RCC 7860 (cell line): ENCODE measurements at regions not wholly inside any gene's neighbourhood (a gene's known extent, or its start where the extent isn't known, plus 50 kb on each side); places are given as distances from the start of the nearest gene placed in this dataset.
A peak's percentile ranks its signal among the peaks of the same experiment; 100 is the strongest.
"Not testable (repeated sequence)": the region's sequence is repeated elsewhere in the genome, so short reads cannot be mapped to it uniquely, and the experiment has no call there.

ENCODE experiments used
- DNase-seq: peaks from one replicate; pipeline ENCODE4 v3.0.0-alpha.2; 2015; ENCODE audit warnings: low spot score
- FAIRE-seq: peaks from 2 replicates; lab custom pipeline; 2012; peaks lifted over from hg19 to GRCh38; lab: Jason Lieb, UNC

DNA sequence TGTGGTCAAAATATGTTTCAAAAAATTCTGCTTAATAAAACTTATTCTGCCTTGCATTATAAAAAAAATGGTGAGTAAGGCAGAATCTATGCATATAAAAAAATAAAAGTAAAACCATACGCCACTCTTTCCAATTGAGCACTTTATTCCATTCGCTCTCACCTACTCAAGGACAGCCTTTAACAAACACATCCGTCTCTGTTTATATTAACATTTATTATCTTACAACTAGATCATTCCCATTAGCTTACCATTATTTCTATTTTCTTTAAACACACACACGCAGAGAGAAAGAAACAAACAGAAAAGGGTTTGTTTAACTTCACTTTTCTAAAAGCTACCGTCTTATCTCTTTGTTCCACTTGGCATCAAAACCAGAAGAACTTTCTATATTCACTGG, 598.9 kb upstream of the CHRM3 start:
- DNase-seq (no peak), FAIRE-seq (no peak)

DNA sequence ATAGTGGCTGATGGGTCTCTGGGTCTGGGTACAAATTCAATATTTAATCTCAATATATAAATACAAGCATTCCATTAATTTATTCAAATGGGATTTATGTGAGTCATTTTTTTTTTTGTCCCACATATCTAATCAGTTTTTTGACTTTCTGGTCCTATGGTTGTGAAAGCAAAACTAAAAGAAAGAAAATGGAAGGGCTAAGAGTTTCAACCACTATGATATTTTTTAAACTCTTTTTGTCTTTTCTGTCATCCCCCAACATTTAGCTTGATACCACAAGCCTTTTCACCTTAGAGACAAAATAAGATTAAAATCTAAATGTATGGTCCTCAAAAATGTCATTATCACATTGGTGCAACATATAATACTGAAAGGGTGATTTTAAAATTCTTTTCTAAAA, 602.7 kb upstream of the CHRM3 start:
- DNase-seq: no peak
- FAIRE-seq: no peak

DNA sequence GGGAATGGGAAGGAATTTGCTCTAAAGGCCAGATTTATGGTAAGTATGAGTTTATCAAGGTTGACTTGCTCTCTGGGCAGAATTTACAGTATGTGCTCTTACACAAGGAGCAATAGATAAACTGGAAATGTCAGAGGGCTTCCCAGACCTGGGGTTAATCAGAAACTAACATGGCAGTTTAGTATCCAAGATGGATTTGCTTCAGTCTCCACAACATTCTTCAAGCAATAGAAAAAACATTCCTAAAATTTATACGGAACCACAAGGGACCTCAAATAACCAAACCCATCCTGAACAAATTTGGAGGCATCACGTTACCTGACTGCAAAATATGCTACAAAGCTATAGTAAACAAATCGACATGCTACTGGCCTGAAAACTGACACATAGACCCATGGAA, 606.7 kb upstream of the CHRM3 start:
- FAIRE-seq (peak; percentile 78), DNase-seq (peak; percentile 34)

DNA sequence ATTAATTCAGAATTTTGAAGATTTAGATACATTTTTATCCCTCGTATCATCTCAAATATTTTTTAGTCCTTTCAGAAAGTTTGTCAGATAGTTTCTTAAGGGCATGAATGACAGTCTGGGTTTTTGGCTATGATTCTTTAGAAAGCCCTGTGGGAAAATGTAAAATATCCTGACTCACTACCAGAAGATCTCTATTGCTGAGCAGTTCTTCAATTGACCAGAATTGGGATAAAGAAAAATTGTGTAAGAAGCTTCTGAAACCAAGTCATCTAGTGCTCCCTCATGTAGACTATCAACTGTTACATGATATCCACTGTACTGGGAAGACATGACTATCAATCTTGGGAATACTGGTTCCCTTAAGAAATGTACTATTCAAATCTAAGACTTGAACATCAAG, 608.3 kb upstream of the CHRM3 start:
- DNase-seq: no peak
- FAIRE-seq: no peak

DNA sequence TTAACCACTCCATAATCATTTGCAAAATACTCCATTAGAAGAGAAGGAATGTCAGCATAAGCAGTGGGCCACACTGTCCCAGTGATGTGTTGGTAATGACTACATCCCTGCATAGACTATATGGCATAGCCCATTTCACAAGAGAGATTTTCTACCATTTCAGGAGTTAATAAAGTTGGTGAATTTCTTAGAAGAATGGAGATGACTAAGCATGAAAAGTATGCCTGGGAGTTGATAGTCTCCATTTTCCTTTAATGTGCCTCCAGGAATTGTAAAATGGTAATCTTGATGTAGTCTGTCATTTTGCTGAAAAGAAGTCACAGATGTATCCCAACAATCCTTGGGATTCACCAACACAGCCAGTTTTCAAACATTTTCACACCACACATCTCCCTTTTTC, 608.8 kb upstream of the CHRM3 start:
- no peak for FAIRE-seq
- DNase-seq: no peak

DNA sequence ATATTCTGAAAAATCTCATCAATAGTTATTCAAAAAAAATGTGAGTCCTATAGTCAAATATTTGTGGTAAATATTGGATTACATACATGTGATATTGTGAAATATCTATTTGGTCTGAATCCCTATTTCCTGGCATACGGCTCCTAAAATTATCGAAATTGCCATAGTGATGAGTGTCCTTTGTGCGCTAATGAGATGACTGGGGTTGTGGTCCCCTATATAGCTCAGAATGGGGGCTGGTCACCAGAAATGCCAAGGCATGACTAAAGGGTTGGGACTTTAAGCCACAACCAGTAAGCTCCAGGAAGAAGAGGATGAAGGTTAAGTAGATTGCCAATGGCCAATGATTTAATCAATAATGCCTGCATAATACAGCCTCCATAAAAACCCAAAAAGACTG, 610.2 kb upstream of the CHRM3 start:
- FAIRE-seq: no peak
- DNase-seq: no peak

DNA sequence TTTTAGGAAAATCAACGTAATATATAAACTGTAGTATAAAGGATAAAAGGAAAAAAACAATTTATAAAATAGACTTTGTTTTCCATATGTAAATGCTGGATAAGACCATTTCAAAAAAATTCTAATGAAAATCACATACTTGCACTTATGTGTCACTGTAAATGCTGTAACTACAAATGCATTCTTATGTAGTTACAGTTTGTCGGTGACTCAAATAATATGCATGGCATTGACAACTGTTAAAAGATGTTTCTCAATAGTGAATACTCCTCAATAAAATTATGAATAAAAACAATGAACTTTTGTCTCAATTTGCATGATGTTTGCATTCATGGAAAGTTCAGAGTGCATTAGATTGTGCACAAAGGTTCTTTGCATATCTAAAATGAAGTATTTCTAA, 614.0 kb upstream of the CHRM3 start:
- no peak for DNase-seq
- no peak for FAIRE-seq

DNA sequence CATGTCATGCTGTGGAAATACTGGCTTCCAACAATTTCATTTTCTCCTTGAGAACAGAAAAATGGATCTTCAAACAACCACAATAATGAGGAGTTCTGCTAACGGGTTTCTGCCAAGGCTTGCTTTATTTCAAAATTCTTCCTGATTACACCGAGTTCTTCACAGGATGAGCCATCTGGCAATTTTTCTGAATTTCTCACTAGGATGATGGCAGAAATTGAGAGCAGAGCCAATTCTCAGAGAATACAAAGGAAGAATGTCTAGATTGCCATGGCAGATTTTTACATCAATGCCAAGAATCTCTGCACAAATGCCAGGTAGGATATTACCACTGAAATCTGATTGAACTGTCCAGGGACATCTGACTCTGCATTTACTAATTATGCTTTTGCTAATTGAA, 619.0 kb upstream of the CHRM3 start:
- DNase-seq: no peak
- no peak for FAIRE-seq

DNA sequence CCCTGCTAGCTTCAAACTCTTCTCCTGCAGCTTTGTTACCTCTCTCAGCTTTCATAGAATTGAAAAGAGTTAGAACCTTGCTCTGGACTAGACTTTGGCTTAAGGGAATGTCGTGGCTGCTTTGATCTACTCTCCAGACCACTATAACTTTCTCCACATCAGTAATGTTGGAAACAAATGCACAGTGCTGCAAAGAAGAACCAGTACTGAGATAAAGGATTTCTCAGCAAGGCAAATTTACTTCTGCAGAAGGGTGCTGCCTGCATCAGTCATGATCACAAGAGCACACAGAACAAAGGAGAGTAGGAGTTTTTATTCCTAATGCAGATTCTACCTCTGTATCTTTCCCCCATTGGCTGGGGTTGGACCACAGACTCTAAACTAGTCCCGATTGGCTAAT, 621.6 kb upstream of the CHRM3 start:
- DNase-seq (no peak), FAIRE-seq (no peak)

DNA sequence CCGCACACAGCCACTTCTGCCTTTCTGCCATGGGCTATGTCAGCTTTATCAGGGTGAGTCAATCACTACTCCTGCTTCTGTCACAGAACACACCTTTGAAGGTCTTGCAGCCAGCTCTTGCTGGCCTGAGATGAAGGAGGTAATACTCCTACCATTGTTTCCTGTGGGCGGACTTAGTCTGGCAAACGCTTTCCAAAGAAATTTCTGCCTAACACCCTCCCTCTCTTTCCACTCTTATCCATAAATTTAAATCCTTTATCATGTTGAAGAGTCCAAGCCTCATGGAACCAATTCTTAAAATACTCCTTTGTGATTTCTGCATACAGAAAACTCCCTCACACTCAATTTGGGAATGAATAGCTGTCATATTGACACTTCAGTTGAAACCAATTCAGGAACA, 633.1 kb upstream of the CHRM3 start:
- FAIRE-seq (no peak), DNase-seq (no peak)

DNA sequence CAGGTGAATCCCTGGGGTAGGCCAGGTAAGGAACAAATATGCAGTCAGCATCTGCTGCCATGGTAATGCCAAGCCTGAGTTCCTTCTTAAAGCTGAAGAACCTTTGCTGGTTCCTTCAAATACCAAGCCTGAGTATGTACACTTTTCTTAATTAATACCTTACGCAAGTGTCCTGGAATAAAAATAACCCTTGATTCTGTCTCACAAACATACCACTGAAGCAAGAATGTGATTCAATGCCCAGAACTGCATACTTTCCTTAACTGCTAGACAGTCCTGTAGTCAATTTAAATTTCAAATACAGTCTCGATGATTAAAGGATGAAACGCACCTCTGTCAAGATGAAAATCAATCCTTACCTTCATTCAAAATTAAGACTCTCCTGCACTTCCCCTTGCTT, 634.0 kb upstream of the CHRM3 start:
- FAIRE-seq: no peak
- no peak for DNase-seq

DNA sequence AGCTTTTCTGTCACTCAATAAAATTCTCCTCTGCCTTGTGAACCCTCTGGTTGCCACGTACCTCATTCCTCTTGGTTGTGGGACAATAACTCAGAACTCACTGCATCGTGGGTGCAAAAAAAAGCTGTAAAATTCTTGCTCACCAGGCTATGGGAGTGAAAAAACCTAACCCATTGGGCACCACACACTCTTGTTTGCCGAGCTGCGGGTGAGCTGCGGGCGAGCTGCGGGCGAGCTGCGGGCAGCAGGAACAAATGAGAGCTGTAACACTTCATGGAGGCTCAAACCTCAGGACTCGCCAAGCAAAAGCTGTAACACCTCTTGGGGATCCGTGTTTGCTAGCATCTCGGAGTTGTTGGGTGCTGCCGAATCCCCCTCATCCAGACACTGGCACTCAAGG, 641.3 kb upstream of the CHRM3 start:
- FAIRE-seq (no peak), DNase-seq (no peak)

DNA sequence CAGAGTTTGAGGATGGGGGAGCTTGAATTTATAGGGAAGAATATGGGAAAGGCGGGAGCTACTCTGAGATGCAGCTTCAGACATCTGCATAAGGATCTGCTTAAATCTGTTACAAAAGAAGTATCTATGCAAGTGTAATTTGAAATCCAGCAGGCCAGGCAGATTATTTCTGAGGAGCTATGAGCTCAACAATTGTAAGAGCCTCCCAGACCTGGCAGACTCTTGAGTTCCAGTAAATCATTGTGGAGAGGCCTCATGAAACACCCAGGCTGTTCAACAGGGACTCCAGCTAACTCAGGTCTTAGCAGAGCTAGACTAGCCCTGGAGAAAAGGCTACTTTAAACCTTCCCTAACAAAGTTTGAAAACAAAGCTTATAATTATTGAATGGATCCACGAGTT, 647.5 kb upstream of the CHRM3 start:
- FAIRE-seq (no peak), DNase-seq (no peak)

DNA sequence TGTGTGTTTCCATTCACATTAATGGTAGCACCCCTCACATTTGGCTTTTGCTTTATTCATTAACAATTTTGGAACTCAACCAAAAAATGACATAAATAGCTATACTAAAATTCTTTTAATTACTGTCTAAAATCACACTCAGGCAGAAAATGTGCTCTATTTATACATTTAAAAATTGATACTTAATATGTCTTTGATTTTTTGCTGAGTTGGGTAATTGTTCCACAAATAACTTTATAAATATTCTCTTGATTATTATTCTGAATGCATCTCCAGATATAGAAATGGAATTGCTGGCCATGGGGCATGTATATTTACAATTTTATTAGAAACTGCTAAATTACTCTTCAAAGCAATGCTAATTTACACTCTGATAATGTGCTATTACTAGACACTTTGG, 658.7 kb upstream of the CHRM3 start:
- no peak for FAIRE-seq
- no peak for DNase-seq

DNA sequence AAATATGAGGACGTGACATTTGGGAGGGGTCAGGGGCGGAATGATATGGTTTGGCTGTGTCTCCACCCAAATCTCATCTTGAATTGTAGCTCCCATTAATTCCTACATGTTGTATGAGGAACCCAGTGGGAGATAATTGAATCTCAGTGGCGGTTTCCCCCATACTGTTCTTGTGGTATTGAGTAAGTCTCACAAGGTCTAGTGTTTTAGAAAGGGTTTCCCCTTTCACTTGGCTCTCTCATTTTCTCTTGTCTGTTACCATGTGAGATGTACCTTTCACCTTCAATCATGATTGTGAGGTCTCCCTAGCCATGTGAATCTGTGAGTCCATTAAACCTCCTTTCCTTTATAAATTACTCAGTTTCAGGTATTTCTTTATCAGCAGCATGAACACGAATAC, 663.6 kb upstream of the CHRM3 start:
- no peak for DNase-seq
- FAIRE-seq: no peak

DNA sequence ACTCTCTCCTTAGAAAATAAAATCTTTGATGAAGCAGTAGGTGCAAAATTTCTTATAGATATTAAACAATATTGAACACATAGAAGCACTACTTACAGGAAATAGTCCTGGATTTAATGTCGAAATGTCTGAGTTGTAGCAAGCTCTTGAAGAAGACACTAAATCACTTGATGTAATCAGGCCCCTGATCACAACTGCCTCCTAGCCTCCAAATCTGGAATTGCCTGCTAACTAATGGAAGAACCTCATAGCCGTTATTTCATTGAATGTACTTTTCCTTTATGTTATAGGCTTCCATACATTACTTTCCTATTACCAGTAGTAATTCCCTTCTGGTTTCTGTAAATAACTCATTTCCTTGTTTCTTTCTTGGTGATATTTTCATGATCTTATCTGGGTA, 675.7 kb upstream of the CHRM3 start:
- DNase-seq: no peak
- no peak for FAIRE-seq

DNA sequence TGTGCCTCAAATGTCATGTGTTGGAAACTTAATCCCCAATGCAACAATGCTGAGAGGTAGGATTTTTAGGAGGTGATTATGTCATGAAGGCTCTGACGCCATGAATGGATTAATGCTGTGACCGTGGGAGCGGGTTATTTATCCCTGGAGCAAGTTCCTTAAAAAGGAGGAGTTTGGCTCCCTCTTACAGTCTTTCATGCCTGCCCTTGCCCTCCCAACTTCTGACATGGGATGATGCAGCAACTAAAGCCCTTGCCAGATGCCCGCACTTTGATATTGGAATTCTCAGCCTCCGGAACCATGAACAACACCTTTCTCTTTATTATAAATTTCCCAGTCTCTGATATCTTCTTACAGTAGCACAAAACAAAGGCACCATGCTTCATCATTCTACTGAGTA, 685.3 kb upstream of the CHRM3 start:
- DNase-seq (no peak), FAIRE-seq (no peak)

DNA sequence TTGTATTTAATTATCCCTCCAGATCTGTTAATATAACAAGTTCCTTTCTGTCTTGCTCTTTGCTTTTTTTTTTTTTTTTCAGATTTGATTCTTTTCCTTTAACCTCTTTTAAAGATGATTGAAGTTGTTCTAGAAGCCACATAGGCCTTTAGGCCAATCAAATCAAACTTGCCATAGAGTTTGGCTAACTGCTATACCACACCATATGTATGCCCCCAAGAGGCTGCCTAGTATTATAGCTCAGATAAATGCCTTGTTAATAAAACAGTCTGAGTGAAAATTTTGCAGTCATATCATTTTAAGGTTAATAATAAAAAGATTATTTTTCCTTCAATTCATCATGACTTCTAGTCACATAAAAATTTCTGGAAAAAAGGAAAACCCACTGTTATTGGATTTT, 696.0 kb upstream of the CHRM3 start:
- no peak for FAIRE-seq

DNA sequence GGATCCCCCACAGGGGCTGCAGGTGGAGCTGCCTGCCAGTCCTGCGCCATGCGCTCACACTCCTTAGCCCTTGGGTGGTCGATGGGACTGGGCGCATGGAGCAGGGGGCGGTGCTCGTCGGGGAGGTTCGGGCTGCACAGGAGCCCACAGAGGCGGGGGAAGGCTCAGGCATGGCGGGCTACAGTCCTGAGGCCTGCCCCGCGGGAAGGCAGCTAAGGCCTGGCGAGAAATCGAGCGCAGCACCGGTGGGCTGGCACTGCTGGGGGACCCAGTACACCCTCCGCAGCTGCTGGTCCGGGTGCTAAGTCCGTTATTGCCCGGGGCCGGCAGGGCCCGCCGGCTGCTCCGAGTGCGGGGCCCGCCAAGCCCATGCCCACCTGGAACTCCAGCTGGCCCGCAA, 701.8 kb upstream of the CHRM3 start:
- not testable (repeated sequence) for FAIRE-seq, DNase-seq

More for the DNA sequence above, 696.0 kb upstream of the CHRM3 start:
- DNase-seq: no peak

DNA sequence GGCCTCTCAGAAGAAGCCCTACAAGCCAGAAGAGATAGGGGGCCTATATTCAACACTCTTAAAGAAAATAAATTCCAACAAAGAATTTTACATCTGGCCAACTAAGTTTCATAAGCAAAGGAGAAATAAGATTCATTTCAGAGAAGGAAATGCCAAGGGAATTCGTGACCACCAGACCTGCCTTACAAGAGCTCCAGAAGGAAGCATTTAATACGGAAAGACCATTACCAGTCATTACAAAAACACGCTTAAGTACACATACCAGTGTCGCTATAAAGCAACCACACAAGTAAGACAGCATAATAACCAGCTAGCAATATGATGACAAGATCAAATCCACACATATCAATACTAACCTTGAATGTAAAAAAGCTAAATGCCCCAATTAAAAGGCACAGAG, 704.9 kb upstream of the CHRM3 start:
- no peak for DNase-seq
- no peak for FAIRE-seq

DNA sequence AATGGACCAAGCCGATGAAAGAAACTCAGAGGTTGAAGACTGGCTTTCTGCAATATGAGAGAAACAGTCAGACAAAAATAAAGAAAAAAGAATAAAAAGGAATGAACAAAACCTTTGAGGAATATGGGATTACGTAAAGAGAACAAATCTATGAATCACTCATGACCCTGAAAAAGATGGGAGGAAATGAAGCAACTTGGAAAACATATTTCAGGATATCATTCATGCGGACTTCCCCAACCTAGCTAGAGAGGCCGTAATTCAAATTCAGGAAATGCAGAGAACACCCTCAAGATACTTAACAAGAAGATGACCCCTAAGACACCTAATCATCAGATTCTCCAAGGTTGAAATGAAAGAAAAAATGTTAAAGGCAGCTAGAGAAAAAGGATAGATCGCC, 705.3 kb upstream of the CHRM3 start:
- DNase-seq: no peak
- no peak for FAIRE-seq

DNA sequence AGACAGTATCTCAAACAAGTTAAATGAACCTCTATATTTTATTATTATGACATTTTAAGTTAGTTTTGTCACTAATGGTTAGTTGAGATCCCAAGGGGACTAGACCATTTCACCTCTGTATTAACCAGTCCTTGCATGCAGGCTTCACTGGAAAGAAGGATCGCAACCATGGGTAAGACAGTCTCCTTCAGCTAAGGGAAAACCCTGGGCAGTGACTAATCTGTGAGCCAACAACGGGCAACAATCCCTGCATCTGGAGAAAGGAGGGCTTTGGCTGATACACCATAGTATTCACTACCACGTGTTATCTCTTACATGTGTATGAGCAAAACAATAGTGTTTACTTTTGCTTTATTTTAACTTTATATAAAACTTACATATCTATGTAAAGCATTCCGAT, 708.8 kb upstream of the CHRM3 start:
- DNase-seq (no peak), FAIRE-seq (no peak)

DNA sequence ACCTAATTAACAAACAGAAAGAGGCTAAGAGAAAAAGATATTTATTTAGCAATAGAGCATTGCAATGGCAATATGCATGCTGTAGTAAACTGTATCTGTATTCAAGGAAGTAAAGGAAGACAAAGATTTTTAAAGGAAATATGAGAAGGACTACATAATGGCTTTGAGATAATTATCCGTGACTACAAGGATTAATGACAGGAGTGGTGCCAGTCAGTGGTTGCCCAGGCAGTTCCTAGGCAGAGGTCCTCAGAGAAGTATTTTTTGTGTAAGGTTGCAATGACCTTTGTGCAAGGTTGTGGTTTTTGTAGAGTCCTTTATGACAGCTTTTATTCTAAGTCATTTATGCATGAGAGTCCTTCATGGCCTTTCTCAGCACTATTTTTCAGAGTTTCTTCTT, 711.1 kb upstream of the CHRM3 start:
- peak; percentile 16 for FAIRE-seq
- no peak for DNase-seq

DNA sequence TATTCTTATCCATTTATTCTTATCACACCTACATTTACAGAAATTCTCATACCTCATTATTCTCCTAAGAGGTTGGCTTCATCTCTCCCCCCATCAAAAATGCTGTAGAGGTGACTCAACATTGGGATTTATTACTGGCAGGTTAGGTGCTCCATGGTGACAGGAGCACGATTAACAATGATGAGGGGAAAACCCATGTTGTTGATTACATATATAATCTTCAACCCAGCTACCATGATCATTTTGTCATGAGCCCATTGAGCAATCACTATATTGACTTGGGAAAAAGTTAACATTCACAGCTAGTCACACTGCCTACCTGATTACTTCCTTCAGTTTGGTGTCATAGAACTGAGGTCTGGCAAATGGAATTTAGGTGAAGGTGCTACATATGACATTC, 712.1 kb upstream of the CHRM3 start:
- FAIRE-seq (no peak), DNase-seq (peak; percentile 47)
